HG03565 (cell line): ENCODE measurements at regions not wholly inside any gene's neighbourhood (a gene's known extent, or its start where the extent isn't known, plus 50 kb on each side); places are given as distances from the start of the nearest gene placed in this dataset.
A peak's percentile ranks its signal among the peaks of the same experiment; 100 is the strongest.

Experiments
- ATAC-seq: cut with Tn5 transposase; IDR thresholded peaks from one replicate; pipeline ENCODE4 v1.9.1; 2021; ENCODE audit warnings: mild to moderate bottlenecking, moderate library complexity; ENCODE audit not compliant: unreplicated experiment

DNA sequence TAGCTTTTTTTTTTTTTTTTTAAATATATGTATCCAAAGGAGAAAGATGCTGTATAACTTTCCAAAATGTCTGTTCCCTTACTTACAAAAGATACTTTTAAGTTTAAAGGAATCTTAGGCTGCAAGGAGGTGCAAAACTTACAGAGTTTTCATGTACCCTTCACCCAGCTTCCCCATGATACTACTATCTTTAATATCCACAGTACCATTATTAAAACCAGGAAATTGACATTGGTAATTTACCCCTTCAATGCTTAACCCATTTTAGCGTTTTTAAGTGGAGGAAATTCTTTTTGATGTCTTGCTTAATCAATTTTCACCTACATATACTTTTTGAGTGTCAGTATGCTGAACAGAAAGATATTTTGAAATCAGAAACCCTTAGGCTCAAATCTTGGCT, 310.9 kb downstream of the PRL start:
- no peak for ATAC-seq

DNA sequence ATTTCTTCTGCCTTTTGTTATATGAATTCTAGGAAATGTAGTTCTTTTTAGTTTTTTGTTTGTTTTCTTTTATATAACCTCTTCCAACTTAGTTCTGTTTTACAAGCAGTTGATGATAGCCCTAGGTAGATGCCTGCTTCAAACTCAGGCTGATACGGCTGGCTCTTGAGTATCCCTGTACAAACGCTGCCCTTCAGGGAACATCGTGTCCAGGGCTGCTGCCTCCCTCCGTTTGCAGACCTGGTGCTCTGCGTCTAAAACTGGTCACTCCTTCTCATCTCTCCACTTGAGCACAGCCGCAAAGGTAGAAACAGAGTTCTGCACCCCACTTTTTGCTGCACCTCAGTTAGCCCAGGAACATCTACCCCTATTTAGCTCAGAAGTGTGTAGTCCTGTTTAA, 310.1 kb downstream of the PRL start:
- ATAC-seq, result no peak

DNA sequence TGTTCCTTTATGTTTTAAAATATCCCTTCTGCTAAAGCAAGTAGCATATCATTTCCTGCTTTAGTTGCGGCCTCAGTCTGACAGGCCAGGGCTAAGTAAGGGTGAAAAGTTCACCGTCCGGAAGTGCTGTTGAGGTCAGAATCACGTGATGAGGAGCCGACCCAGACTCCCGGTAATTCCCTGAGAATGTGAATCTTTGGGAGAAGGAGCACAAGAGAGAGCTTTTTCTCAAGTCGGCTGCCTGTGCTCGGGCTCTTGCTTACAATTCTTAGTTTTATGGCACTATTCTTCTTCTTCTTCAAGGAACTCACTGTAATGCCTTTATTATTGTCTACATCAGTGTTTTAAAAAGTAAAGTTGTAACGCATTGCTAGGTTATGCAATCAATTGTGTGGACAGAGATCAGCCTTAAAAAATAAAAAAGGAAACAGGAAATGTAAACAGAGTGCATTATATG, 309.3 kb downstream of the PRL start:
- ATAC-seq, result peak; percentile 78

DNA sequence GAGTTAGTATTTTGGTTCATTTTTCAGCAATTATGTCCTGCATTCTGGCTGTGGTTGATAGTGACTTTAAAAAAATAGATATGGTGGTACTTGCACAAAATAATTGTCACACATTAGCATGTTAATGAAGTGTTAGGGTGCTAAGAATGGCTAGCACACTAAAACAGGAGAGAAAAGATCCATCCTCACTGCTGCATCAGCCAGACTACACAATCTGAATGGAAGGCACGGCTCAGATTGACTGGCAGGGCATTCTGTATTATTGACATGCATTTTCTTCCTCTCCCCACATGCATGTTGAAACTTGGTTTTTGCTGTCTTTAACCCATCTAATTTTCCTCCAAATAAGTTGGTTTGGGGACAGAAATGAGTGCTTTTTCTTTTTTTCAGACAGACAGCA, 306.3 kb downstream of the PRL start:
- no peak for ATAC-seq

DNA sequence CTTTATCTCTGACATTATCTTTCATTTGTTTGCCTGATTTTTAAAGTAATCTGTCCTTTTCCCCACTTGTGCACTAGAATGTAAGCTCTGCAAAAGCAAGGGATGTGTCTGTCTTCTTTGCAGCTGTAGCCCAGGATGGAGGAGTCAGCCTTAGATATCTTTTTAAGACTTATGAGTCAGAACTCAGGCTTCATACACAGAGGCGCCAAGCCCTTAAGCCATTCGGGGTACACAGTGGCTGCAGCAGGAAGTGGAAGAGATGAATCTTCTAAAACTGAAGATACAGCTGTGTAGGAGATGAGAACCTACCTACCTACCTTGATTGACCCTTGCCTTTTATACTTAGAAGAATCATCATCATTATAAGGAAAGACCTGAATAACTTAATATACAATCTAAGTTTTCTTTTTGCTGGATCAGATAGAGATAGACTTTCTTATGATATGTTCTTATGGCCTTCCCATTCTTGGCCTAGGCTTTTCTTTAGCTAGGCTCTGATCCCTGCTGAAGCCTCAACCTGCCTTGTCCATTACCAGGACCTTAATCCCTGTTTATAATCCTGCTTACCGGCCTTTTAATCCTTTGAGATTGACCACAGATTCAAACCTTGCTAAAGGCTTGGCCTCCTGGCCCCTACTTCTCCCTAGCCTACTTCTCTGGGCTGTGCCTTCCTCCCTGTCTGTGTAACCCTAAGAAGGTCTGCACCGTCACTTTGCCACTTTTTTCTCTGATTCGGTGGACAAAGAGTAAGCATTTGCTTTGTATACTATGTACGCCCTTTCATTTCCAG, 304.5 kb downstream of the PRL start:
- ATAC-seq, result no peak

DNA sequence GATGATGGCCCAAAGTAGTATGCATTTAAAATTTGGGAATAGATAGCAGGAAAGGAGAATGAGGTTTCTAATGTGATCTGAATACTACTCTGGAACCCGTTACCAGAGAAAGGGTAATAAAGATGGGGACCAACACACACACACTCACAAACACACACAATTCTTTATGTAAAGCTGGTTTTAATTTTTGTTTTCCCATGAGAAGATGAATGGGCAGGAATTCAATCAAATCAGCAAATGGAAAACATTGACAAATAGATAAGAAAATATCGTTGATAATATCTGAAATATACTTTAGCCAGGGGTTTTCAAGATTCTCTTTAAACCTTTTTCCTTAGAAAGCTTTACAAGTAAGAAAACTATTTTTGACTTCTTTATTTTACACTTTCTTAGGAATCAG, 303.0 kb downstream of the PRL start:
- ATAC-seq, result no peak

DNA sequence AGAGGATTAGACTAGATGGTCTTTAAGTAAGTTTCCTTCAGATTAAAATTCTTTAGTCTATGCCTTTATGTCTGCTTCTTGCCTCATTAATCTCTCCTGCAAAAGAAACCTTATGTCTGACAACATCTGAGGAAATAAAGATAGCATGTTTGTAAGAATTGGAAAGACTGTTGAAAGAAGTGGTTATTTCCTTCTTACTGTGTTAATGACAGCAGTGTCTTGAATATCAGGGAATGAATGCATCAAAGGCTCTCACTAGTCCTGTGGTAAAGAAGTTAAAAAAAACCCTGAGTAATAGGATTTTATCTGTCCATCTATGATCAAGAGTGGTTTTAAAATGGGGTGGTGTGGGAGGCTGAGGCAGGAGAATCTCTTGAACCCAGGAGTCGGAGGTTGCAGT, 302.0 kb downstream of the PRL start:
- no peak for ATAC-seq

DNA sequence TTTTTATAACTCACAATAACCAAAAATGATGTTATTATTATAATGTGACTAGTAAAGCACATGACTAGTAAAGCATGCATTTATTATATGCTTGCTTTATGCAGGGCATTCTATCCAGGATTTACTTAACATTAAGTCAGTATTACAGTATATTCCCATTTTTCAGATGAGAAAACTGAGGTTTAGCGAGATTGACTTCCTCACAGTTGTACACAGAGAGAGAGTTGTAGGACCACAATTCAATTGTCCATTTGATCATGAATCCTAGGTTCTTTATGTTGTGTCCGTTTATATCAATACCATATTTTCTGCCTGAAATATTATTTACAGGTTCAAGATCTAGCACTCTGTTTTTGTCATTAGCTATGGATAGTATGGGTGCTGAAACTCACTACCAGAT, 301.5 kb downstream of the PRL start:
- ATAC-seq, result no peak

DNA sequence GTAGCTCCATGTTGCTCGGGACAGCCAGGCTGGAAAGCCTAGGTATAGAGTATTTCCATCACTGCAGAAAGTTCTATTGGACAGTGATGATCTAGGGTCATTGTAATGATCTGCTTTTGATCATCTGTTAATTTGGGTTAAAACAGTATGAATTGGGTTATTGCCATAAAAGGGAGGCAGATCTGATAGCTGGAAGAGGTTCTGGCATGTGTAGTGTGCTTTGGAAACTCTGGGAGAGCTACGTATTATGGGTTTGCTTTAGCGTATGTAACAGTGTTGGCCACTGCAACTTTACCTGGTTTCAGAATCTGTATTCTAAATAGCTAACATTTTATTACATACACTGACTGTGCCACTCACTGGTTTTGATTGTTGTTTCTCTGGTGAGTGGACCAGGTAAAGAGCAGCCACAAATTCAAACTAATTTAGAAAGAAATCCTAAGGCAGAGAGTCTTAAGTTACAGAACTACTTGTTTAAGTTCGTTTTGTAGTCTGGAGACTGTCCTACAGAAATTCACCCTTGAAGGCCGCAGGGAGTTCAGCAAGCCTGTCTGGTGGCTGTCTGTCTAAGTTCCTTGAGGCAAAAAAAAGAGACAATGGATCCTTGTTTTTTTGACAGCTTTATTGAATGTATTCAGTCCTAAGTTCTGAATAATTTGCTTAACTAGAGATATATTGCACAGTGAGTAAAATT, 300.3 kb downstream of the PRL start:
- no peak for ATAC-seq

DNA sequence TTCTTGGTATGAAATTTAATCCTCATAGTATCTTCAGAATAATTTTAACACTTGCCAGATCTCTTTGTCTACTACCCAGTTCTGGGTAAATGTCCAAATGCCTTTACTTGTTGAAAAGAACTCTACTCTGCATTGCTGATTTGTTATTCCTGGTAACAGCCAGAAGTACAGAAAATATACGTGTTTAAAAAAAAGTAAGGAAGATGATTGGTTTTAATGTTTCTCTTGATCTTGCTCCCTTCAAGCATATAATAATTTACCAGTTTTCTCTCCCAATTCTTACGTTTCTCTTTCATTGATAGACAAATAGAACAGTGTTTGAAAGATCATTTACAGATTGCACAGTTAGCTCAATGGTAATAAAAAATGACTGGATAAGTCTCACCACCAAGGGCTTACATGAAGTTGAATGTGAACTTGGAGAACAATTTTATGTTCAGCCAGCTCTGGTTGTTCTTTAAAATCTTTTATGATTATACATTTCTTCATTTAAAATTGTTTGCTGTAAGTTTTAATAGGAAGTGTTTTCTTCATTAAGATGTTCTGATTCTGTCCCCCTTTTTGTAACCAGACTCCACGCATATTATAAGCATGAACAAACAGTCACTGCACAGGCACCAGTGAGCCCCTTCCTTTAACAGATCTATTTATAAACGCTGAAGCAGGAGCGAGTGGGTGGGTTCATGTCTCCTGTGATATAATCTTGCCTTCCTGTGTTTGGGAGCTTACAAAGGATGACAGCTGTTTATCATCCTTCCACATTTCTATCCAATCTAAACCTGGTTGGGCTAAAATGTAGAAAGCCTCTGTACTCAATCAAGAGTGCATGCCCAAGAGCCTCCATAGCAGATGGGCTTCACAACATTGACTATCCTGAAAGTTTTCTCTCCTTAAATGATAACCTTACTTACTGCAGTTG, 299.5 kb downstream of the PRL start:
- no peak for ATAC-seq

DNA sequence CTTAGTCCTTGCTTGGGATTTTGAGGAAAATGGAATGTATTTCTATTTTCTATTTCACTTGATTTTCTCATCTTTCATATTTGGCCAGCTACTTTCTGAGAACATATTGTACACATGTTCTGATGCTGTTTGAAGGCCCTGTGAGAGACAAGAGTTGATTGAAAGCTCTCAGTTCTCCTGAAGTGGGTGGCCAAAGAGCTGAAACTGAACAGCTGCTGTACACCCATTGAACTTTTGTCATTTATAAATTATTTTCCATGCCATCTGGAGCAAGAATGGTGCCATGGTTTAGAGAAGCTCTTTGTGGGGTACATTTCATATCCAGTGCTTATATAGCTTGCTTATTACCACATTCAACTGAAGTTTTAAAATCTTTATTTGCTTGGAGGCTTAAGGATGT, 298.3 kb downstream of the PRL start:
- no peak for ATAC-seq

DNA sequence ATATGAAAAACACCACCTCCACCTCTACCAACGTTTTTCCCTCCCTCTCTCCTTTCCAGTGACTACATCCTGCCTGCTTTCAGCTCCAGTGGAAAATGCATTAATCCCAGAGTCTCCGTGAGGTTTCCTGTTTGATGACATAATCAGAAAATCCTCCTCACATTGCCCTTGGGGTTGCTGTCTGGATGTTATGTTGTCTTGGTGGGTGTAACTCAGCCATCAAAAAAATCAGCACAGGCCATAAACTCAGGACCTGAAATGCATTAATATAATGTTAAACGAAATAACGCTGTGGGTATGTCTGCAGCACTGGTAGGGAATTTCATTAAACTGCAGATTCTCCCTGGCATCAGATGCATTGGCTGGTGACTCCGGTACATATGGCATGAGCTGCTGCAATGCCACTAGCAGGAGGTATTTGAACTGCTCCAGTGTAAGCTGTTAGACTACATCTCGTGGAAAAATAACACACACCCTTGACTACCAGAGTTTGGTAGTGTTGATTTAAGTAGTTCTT, 297.8 kb downstream of the PRL start:
- no peak for ATAC-seq

DNA sequence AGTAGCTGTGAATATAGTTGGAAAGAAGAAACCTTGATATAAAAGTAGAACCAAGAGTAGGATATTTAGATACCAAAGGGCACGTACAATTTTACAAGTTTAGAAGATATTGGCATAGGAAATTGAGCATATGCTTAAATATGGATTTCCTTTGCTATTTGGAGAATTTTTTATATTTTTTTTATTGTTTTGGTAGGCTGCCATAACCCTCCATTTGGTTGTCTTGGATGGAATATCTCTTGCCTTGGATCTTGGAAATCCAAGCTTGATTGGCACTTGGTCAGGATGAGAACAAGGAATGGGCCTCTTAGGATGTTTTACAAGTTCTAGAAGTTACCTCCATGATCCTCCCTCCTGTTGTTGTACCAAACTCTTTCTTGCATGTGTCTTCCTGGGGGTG, 297.1 kb downstream of the PRL start:
- no peak for ATAC-seq

DNA sequence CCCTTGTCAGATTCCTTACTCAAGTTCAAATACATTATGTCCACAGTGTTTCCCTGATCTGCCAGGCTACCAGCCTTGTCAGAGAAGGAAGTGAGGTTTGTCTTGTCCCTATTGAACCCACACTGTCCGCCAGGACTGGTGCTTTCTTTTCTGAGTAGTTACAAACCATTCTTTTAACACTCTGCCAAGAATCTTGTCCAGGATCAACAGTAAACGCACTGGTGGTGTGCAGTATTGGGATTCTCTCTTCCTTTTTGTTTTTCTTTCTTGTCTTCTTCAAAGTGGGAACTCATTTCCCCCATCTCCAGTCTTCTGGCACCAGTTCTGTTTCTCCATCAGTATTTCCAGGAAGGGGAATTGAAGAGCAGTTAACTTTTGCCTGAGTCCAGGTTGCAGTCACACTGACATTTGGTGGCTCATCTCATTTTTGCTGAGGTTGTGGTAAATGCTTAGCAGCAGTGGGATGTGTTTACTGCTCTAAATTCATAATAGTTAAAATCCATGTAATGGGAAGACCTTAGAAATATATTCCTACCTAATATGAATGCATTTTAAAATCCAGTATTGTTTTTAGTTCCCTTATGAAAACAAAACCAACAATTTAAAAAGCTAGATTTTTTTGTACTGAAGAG, 295.3 kb downstream of the PRL start:
- no peak for ATAC-seq

DNA sequence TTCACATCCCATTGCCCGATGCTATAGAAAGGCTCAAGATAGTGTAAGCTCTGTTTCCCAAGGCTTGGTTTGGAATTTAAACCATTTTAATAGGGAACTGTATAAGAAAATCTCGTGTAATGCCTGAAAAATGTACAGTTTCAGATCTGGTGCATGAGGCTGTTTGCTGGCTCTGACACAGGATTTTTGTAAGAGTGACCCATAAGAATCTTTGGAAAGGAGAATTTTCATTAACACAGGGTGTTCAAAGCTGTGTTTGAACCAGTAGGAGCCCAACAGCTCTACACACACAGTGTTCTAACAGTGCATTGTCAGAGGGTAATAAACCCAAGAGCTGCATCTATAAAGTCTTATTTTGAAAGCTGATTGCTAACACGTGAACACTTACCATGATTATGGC, 293.5 kb downstream of the PRL start:
- ATAC-seq, result no peak

DNA sequence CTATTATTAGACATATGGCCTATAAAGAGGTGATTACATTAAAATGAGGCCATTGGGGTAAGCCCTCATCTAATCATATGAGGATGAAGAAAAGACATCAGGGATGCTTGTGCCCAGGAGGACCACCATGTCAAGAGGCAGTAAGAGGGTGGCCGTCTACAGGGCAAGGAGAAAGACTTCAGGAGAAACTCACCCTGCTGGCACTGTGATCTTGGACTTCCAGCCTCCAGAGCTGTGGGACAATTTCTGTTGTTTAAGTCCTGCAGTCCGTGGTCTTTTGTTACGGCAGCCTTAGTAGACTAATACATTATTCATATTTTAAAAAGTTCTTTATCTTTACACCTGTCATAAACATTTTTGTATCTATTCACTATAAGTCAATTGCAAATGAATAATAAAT, 290.0 kb downstream of the PRL start:
- ATAC-seq, result no peak

DNA sequence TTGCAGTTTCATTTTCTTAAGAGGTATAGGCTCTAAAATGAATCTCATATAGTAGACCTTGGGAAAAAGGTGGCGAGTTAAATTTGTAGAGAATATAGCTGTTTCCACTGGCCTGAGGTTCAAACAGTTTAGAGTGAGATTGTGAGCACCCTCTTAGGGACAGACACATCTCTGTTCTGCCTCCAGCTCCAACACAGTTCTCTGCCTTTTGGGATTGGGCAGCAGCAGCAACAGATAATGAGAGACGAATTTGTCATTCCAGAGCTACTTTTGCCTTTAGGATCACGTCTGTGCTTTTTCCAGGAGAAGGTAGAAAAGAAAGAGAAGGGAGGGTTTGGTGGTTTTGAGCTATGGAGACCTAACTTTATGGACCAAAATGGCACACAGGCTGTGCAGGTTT, 289.4 kb downstream of the PRL start:
- ATAC-seq, result no peak

DNA sequence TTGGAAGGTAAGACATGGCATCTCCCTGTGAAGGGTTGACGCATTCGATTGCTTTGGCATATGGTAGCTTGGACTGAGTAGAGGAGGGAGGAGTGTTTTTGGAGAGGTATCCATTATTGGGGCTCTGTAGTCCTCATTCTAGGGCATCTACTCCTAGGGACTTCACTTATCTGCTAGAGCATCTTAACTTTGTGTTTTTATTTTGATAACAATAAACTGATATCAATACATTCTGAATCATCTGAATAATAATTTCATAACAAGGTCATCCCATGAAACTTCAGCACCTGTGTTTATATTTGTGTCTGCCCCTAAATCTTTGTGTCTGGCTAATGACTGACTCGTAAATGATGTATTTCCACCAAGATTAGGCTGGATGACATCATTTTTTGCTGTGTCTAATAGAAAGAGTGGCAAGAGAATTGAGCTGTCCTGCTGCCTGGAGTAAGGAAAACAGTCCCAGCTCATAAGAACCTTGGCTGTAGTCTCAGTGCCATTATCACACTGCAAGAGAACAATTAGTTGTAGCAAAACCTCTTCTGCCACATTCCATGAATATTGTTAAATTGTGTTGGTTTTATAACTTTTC, 288.5 kb downstream of the PRL start:
- no peak for ATAC-seq

DNA sequence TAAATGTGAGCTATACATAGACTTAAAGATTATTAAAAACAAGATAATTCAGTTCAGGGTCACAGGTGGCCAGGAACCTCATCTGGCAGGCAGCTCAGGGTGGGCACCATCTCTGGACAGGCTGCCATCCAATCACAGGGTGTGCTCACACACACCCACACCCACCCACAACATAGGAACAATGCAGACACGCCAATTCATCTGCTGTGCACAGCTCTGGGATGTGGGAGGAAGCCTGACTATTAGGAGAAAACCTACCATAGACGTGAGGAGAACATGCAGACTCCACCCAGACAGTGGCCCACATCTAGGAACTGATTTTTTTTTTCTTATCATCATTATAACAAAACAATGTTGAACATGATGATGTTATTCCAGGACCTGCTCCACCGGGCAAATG, 286.7 kb downstream of the PRL start:
- no peak for ATAC-seq

DNA sequence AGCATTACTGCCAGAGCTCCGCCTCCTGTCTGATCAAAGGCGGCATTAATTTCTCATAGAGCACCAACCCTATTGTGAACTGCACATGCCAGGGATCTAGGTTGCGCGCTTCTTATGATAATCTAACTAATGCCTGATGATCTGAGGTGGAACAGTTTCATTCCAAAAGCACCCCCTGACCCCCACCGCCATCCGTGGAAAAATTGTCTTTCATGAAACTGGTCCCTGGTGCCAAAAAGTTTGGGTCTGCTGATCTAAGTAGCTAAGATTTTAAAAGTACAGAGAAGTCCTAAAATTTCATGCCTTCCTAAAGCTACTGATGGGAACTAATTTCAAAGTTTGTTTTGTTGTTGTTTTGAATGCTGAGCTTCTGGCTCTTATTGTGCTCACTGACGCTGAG, 281.6 kb downstream of the PRL start:
- ATAC-seq, result no peak

DNA sequence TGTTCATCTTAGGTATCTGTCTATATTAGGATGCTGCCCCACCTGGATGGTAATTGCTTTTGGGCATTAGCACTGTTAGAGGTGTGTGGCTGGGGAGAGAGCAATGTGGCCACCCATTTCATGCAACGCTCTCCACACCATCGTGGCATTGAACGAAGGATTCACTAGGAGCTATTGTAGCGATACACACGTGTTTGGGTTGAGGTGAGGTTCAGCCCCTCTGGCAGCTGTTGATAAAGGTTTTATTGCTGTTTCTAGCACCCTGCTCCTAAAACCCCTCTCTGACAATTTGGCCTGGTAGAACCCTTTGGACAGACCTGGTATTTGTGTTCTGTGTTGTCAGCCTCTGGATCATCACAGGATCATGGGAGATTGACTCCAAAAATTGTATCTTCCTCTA, 280.9 kb downstream of the PRL start:
- no peak for ATAC-seq
